Transverse colon (tissue), 4 donors: ENCODE measurements at regions not wholly inside any gene's neighbourhood (a gene's known extent, or its start where the extent isn't known, plus 50 kb on each side); places are given as distances from the start of the nearest gene placed in this dataset.

ENCODE experiments used
- EP300 ChIP-seq: sonication (generic); formaldehyde crosslinking; IDR thresholded peaks from one replicate; pipeline ENCODE4 v1.6.1; 2017; ENCODE audit warnings: antibody characterized with exemption, low read depth
- POLR2A ChIP-seq: fragments of 450-650 bp; IDR thresholded peaks from one replicate; pipeline ENCODE4 v1.6.1; 2016; ENCODE audit warnings: antibody characterized with exemption, mild to moderate bottlenecking, moderate library complexity
- POLR2AphosphoS5 ChIP-seq, 3 donors: sonication (generic); formaldehyde crosslinking; IDR thresholded peaks; one replicate each; pipeline ENCODE4 v1.6.1; 2016; ENCODE audit warnings: antibody characterized with exemption in 3 of 3
- TF ChIP-seq, protein P1 (sequence below), 5 experiments: fragments of 200-600 bp in 3 of 5; fragments of 450-650 bp in 2 of 5; sonication (generic) in 3 of 5; IDR thresholded peaks; 1 replicate in 2 of 5; 2 replicates in 3 of 5; pipeline ENCODE4 v1.5.1; 2016 to 2017; ENCODE audit warnings: antibody characterized with exemption in 5 of 5, inconsistent platforms in 3 of 5, mild to moderate bottlenecking in 2 of 5, moderate library complexity in 1 of 5

DNA sequence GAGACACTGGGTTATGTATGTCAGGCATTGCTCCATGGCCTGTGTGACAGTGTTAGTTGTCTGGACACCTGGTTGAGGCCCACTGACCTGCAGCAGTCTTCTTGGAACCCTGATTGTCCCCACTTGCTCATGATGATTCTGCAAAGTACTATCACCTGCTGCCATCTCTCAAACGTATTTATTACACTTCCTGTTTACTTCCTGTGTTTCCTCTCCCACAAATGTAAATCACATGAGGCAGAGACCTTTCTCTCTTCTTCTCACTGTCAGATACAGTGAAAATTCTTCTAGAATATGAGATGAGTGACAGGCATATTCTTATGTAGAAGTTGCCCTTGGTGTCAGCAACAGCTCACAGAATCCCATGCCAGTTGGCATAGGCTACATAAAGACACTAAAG lies 186.9 kb upstream of the CNTN1 start:
- TF ChIP-seq EP300, result no peak
- TF ChIP-seq, protein P1, sequence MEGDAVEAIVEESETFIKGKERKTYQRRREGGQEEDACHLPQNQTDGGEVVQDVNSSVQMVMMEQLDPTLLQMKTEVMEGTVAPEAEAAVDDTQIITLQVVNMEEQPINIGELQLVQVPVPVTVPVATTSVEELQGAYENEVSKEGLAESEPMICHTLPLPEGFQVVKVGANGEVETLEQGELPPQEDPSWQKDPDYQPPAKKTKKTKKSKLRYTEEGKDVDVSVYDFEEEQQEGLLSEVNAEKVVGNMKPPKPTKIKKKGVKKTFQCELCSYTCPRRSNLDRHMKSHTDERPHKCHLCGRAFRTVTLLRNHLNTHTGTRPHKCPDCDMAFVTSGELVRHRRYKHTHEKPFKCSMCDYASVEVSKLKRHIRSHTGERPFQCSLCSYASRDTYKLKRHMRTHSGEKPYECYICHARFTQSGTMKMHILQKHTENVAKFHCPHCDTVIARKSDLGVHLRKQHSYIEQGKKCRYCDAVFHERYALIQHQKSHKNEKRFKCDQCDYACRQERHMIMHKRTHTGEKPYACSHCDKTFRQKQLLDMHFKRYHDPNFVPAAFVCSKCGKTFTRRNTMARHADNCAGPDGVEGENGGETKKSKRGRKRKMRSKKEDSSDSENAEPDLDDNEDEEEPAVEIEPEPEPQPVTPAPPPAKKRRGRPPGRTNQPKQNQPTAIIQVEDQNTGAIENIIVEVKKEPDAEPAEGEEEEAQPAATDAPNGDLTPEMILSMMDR (IDR thresholded peaks at IDR 0.05), result no peak
- no peak for TF ChIP-seq POLR2AphosphoS5 (IDR thresholded peaks at IDR 0.05)
- no peak for TF ChIP-seq POLR2A
